ENCODE measurements at regions not wholly inside any gene's neighbourhood (a gene's known extent, or its start where the extent isn't known, plus 50 kb on each side); places are given as distances from the start of the nearest gene placed in this dataset.

GRCh38 chr16:64596196-64596595 lies 525.7 kb downstream of the CDH11 start:
- H3K9me3 ChIP-seq (ENCODE audit: severe bottlenecking), result no peaks in the 10 kb centered on the region
- no peaks in the 10 kb centered on the region for H3K27me3 ChIP-seq (ENCODE audit: insufficient read depth, low read depth, severe bottlenecking)
- no peak overlapping the region for H3K27ac ChIP-seq
- TF ChIP-seq CTCF (IDR thresholded peaks at IDR 0.05; ENCODE audit: low read depth, low read length), result no peak
- DNase-seq, result no peak
- no peak overlapping the region for H3K4me3 ChIP-seq (ENCODE audit: low read depth, low read length)
- no peaks in the 10 kb centered on the region for H3K36me3 ChIP-seq

DNA sequence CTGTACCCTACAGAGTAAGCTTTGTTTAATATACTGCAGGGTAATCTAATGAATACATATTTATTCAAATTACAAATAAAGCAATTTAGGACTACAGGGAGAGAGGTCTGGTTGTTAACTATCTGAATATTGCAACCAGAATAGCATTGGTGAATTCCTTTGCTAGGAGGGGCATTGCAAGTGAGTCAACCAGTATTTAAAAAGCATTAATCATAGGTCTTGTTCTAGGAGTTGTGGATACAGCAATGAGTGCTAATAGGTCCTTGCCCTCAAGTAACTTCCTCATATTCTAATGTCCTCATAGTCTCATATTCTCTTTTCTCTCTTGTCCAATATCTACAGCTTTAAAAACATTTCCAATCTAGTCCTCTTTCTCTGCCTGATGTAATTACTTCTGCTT lies 531.4 kb downstream of the CDH11 start:
- no peak overlapping the region for H3K27ac ChIP-seq
- DNase-seq, result no peak
- H3K27me3 ChIP-seq (ENCODE audit: insufficient read depth, low read depth, severe bottlenecking), result no peaks in the 10 kb centered on the region
- no peaks in the 10 kb centered on the region for H3K36me3 ChIP-seq
- peaks cover 2% of the 10 kb centered on the region for H3K9me3 ChIP-seq (ENCODE audit: severe bottlenecking)
- no peak for TF ChIP-seq CTCF (IDR thresholded peaks at IDR 0.05; ENCODE audit: low read depth, low read length)
- no peak overlapping the region for H3K4me3 ChIP-seq (ENCODE audit: low read depth, low read length)

- Histone ChIP-seq H3K4me3 (ENCODE audit: low read depth, low read length) (no peak overlapping the region), H3K27ac (no peak overlapping the region), H3K36me3 (no peaks in the 10 kb centered on the region), H3K27me3 (ENCODE audit: insufficient read depth, low read depth, severe bottlenecking) (no peaks in the 10 kb centered on the region), H3K9me3 (ENCODE audit: severe bottlenecking) (peaks cover 2% of the 10 kb centered on the region)
- no peak for DNase-seq
- TF ChIP-seq CTCF (IDR thresholded peaks at IDR 0.05; ENCODE audit: low read depth, low read length), result no peak
Observed at GRCh38 chr16:64589836-64590235, 532.0 kb downstream of the CDH11 start.

DNA sequence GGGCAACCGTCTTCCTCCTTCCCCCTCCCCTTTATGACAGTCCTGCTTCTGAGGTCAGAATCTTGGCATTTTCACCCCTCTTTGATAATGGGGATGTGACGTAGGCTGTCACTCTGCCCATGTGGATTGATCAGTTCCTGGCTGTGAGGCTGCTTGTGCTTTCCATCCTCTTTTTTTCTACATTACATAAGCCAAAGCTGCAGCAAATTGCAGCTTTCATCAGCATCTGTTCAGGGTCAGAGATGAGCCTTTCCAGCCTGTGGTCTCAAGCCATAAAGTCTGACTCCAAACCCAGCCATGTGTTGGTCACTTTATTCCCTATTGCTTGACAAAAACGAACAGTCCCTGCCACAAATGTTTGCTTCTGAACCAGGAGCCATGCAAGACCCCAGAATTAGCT lies 535.1 kb downstream of the CDH11 start:
- no peak overlapping the region for H3K4me3 ChIP-seq (ENCODE audit: low read depth, low read length)
- peak; percentile 30 for DNase-seq
- no peaks in the 10 kb centered on the region for H3K27me3 ChIP-seq (ENCODE audit: insufficient read depth, low read depth, severe bottlenecking)
- H3K27ac ChIP-seq, result peak overlapping the region; percentile 52
- H3K9me3 ChIP-seq (ENCODE audit: severe bottlenecking), result peaks cover 2% of the 10 kb centered on the region
- TF ChIP-seq CTCF (IDR thresholded peaks at IDR 0.05; ENCODE audit: low read depth, low read length), result no peak
- H3K36me3 ChIP-seq, result no peaks in the 10 kb centered on the region

GRCh38 chr16:64585367-64585766 lies 536.5 kb downstream of the CDH11 start:
- no peaks in the 10 kb centered on the region for H3K9me3 ChIP-seq (ENCODE audit: severe bottlenecking)
- no peak for TF ChIP-seq CTCF (IDR thresholded peaks at IDR 0.05; ENCODE audit: low read depth, low read length)
- no peak overlapping the region for H3K27ac ChIP-seq
- H3K36me3 ChIP-seq, result no peaks in the 10 kb centered on the region
- no peak overlapping the region for H3K4me3 ChIP-seq (ENCODE audit: low read depth, low read length)
- no peak for DNase-seq
- H3K27me3 ChIP-seq (ENCODE audit: insufficient read depth, low read depth, severe bottlenecking), result no peaks in the 10 kb centered on the region

GRCh38 chr16:64580558-64580957 lies 541.3 kb downstream of the CDH11 start:
- Histone ChIP-seq H3K36me3 (no peaks in the 10 kb centered on the region), H3K27me3 (ENCODE audit: insufficient read depth, low read depth, severe bottlenecking) (no peaks in the 10 kb centered on the region), H3K4me3 (ENCODE audit: low read depth, low read length) (no peak overlapping the region), H3K9me3 (ENCODE audit: severe bottlenecking) (no peaks in the 10 kb centered on the region), H3K27ac (no peak overlapping the region)
- no peak for DNase-seq
- no peak for TF ChIP-seq CTCF (IDR thresholded peaks at IDR 0.05; ENCODE audit: low read depth, low read length)
